ENCODE measurements at regions not wholly inside any gene's neighbourhood (a gene's known extent, or its start where the extent isn't known, plus 50 kb on each side); places are given as distances from the start of the nearest gene placed in this dataset.

- no peaks in the 10 kb centered on the region for H3K27me3 ChIP-seq (ENCODE audit: control insufficient read depth, insufficient read depth, low read length)
Observed at GRCh38 chr7:131800531-131800930, 244.1 kb upstream of the PODXL start.

More at GRCh38 chr7:131800531-131800930, 244.1 kb upstream of the PODXL start:
- Histone ChIP-seq H2AK5ac (ENCODE audit: low read depth, low read length) (no peak overlapping the region), H3K4me3 (ENCODE audit: insufficient read depth, low read depth, low read length) (no peak overlapping the region), H2BK120ac (ENCODE audit: low read depth, low read length) (no peak overlapping the region), H2BK20ac (ENCODE audit: low read depth, low read length) (no peak overlapping the region), H3K18ac (ENCODE audit: low read depth, low read length) (no peak overlapping the region), H2AFZ (replicated peaks; ENCODE audit: low read length, poor library complexity) (no peak overlapping the region), H4K8ac (ENCODE audit: low read depth in 2 of 2, low read length in 2 of 2) (no peak overlapping the region), H3K14ac (replicated peaks; ENCODE audit: low read depth, low read length) (no peak overlapping the region), H3K4ac (ENCODE audit: low read depth, low read length) (no peak overlapping the region), H4K20me1 (ENCODE audit: insufficient read depth, low read length) (no peaks in the 10 kb centered on the region), H3K9ac (ENCODE audit: low read depth, low read length) (no peak overlapping the region), H4K91ac (ENCODE audit: insufficient read depth, low read depth, low read length) (no peak overlapping the region), H3K79me1 (ENCODE audit: low read depth in 1 of 2, low read length in 2 of 2) (no peaks in the 10 kb centered on the region), H3K23ac (ENCODE audit: low read depth, low read length) (no peak overlapping the region), H3K4me2 (ENCODE audit: low read depth, low read length) (no peak overlapping the region), H3K9me3 (ENCODE audit: control insufficient read depth, insufficient read depth, low read length) (no peaks in the 10 kb centered on the region), H3K27ac (ENCODE audit: insufficient read depth, low read length) (no peak overlapping the region), H2BK15ac (ENCODE audit: low read depth, low read length) (no peak overlapping the region), H3K56ac (ENCODE audit: extremely low read depth, insufficient read depth, low read length) (no peak overlapping the region), H2AK9ac (replicated peaks; ENCODE audit: low read depth, low read length, poor library complexity) (no peak overlapping the region), H3K36me3 (ENCODE audit: control insufficient read depth, insufficient read depth, low read length) (no peaks in the 10 kb centered on the region), H3K4me1 (ENCODE audit: control insufficient read depth, insufficient read depth, low read length) (no peaks in the 10 kb centered on the region), H2BK5ac (ENCODE audit: low read depth, low read length, poor library complexity, severe bottlenecking) (no peak overlapping the region), H4K5ac (ENCODE audit: low read depth, low read length) (no peak overlapping the region), H3K9me1 (ENCODE audit: insufficient read depth, low read length) (no peaks in the 10 kb centered on the region)
- no peak for TF ChIP-seq MAZ (IDR thresholded peaks at IDR 0.05; ENCODE audit: borderline replicate concordance, low read depth, low read length)
- no peak for TF ChIP-seq MAFK (IDR thresholded peaks at IDR 0.05; ENCODE audit: low read depth, low read length)
- no peak for TF ChIP-seq NFE2L2 (IDR thresholded peaks at IDR 0.05; ENCODE audit: low read depth, low read length)
- TF ChIP-seq POLR2A (IDR thresholded peaks at IDR 0.05; ENCODE audit: low read depth, low read length): no peak
- no peak for TF ChIP-seq CHD1 (IDR thresholded peaks at IDR 0.05; ENCODE audit: low read depth, low read length)
- TF ChIP-seq SMC3 (IDR thresholded peaks at IDR 0.05; ENCODE audit: low read depth, low read length): no peak
- no peak for TF ChIP-seq CTCF (conservative IDR thresholded peaks at IDR 0.05; ENCODE audit: low read depth, low read length)
- no peak for TF ChIP-seq FOS (IDR thresholded peaks at IDR 0.05; ENCODE audit: low read depth, low read length)
- TF ChIP-seq BHLHE40 (IDR thresholded peaks at IDR 0.05; ENCODE audit: low read depth, low read length): no peak
- TF ChIP-seq RFX5 (IDR thresholded peaks at IDR 0.05; ENCODE audit: low read depth, low read length): no peak
- TF ChIP-seq RAD21 (IDR thresholded peaks at IDR 0.05; ENCODE audit: low read length): no peak
- TF ChIP-seq ELK1 (IDR thresholded peaks at IDR 0.05; ENCODE audit: borderline replicate concordance, low read depth, low read length): no peak
- no peak for TF ChIP-seq MXI1 (IDR thresholded peaks at IDR 0.05; ENCODE audit: borderline replicate concordance, low read depth, low read length)
- TF ChIP-seq RCOR1 (IDR thresholded peaks at IDR 0.05; ENCODE audit: insufficient replicate concordance, low read length): no peak
- no peak for TF ChIP-seq USF2 (IDR thresholded peaks at IDR 0.05; ENCODE audit: low read depth, low read length)
- TF ChIP-seq CEBPB (IDR thresholded peaks at IDR 0.05; ENCODE audit: low read depth, low read length): no peak
- dilution Hi-C loops (cut with HindIII; ENCODE audit: low sequenced_read_pairs, unreplicated experiment): no loop called here
- DNase-seq (no peak), ATAC-seq (ENCODE audit: low read depth) (no peak)
- in situ Hi-C loops (cut with MboI; ENCODE audit: low sequenced_read_pairs): no loop called here
- CTCF ChIA-PET: no interaction called here
- BruUV-seq (replicated peaks): no TSS peak
- WGBS, 2 experiments (ENCODE audit: extremely low coverage in 2 of 2, insufficient read length in 1 of 2): 0% methylated on average over 1 of the region's 1 CpG; no CpG with 5 or more reads in 1 of the 2 experiments
- POLR2A ChIA-PET (ENCODE audit: unreplicated experiment): no interaction called here
- intact Hi-C loops (cut with micrococcal nuclease): no loop called here

Data from IMR-90 (cell line).